NT2/D1 (cell line): ENCODE measurements at regions not wholly inside any gene's neighbourhood (a gene's known extent, or its start where the extent isn't known, plus 50 kb on each side); places are given as distances from the start of the nearest gene placed in this dataset.

Experiments
- SUZ12 ChIP-seq: IDR thresholded peaks from 2 replicates; pipeline ENCODE4 v1.6.1; 2011; ENCODE audit not compliant: insufficient read length, insufficient read depth; ENCODE audit errors: extremely low read depth
- YY1 ChIP-seq: IDR thresholded peaks from 2 replicates; pipeline ENCODE4 v1.6.1; 2011; ENCODE audit not compliant: insufficient read length, insufficient read depth

DNA sequence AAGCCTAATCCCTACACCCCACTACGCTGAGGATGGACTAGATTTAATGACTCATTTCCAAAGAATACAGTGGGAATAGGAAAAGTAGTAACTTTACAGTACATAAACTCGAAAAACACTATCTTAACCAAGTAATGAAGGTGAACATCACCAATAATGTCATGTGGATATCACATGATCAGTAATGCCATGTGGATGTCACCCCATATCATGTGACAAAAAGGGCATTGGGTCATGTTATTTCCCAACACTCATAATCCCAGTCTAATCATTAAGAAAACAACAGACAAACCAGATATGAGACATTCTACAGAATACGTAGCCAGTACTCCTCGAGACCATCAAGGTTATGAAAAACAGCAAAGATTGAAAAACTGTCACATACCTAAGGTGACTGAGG is 667.3 kb upstream of the CRIM1 start:
- TF ChIP-seq YY1 (no peak), SUZ12 (no peak)
